Effector memory CD4-positive, alpha-beta T cell (primary cell): ENCODE measurements at regions not wholly inside any gene's neighbourhood (a gene's known extent, or its start where the extent isn't known, plus 50 kb on each side); places are given as distances from the start of the nearest gene placed in this dataset.

Experiments used
- DNase-seq, 3 donors: peaks; one replicate each; pipeline ENCODE4 v3.0.0-alpha.2; 2020
- H3K27ac ChIP-seq: 2 replicates; pipeline ENCODE4 v1.7.0; 2013; ENCODE audit warnings: mild to moderate bottlenecking, low read length, moderate library complexity; ENCODE audit not compliant: insufficient read depth, poor library complexity, severe bottlenecking
- H3K27me3 ChIP-seq: replicated peaks from 2 replicates; pipeline ENCODE4 v1.7.0; 2013; ENCODE audit warnings: mild to moderate bottlenecking, low read length; ENCODE audit not compliant: insufficient read depth, control insufficient read depth, poor library complexity, severe bottlenecking
- H3K36me3 ChIP-seq: 2 replicates; pipeline ENCODE4 v1.7.0; 2013; ENCODE audit warnings: mild to moderate bottlenecking, low read length, moderate library complexity; ENCODE audit not compliant: control insufficient read depth, insufficient read depth
- H3K4me1 ChIP-seq: 2 replicates; pipeline ENCODE4 v1.7.0; 2013; ENCODE audit warnings: low read length, mild to moderate bottlenecking; ENCODE audit not compliant: control insufficient read depth, insufficient read depth, poor library complexity, severe bottlenecking
- H3K4me3 ChIP-seq: 2 replicates; pipeline ENCODE4 v1.7.0; 2013; ENCODE audit warnings: low read length, low read depth, mild to moderate bottlenecking; ENCODE audit not compliant: insufficient read depth, poor library complexity, severe bottlenecking
- H3K9me3 ChIP-seq: 2 replicates; pipeline ENCODE4 v1.7.0; 2013; ENCODE audit warnings: mild to moderate bottlenecking, low read length, moderate library complexity; ENCODE audit not compliant: control insufficient read depth

- H3K9me3 ChIP-seq, result no peaks in the 10 kb centered on the region
- no peak overlapping the region for H3K27ac ChIP-seq
- H3K4me1 ChIP-seq, result no peaks in the 10 kb centered on the region
- no peak for DNase-seq
- H3K36me3 ChIP-seq, result no peaks in the 10 kb centered on the region
- H3K27me3 ChIP-seq, result peaks cover 3% of the 10 kb centered on the region
- H3K4me3 ChIP-seq, result no peak overlapping the region
Observed at GRCh38 chr10:23718946-23719345, 280.1 kb downstream of the OTUD1 start.

GRCh38 chr10:23723796-23724195, 284.9 kb downstream of the OTUD1 start:
- Histone ChIP-seq H3K36me3 (no peaks in the 10 kb centered on the region), H3K4me1 (no peaks in the 10 kb centered on the region), H3K27ac (no peak overlapping the region), H3K27me3 (no peaks in the 10 kb centered on the region), H3K4me3 (no peak overlapping the region), H3K9me3 (no peaks in the 10 kb centered on the region)
- no peak for DNase-seq

GRCh38 chr10:23725548-23725947, 286.7 kb downstream of the OTUD1 start:
- H3K36me3 ChIP-seq, result no peaks in the 10 kb centered on the region
- no peaks in the 10 kb centered on the region for H3K4me1 ChIP-seq
- no peak overlapping the region for H3K27ac ChIP-seq
- no peaks in the 10 kb centered on the region for H3K9me3 ChIP-seq
- no peaks in the 10 kb centered on the region for H3K27me3 ChIP-seq
- no peak for DNase-seq
- no peak overlapping the region for H3K4me3 ChIP-seq

- H3K36me3 ChIP-seq, result no peaks in the 10 kb centered on the region
- H3K27ac ChIP-seq, result no peak overlapping the region
- no peak overlapping the region for H3K4me3 ChIP-seq
- no peaks in the 10 kb centered on the region for H3K27me3 ChIP-seq
- no peaks in the 10 kb centered on the region for H3K4me1 ChIP-seq
- no peaks in the 10 kb centered on the region for H3K9me3 ChIP-seq
- DNase-seq, result no peak
Observed at GRCh38 chr10:23742368-23742767, 303.5 kb downstream of the OTUD1 start.

- Histone ChIP-seq H3K4me3 (no peak overlapping the region), H3K9me3 (no peaks in the 10 kb centered on the region)
Observed at GRCh38 chr10:23742807-23743206, 303.9 kb downstream of the OTUD1 start.

GRCh38 chr10:23754179-23754578, 315.3 kb downstream of the OTUD1 start:
- H3K9me3 ChIP-seq, result no peaks in the 10 kb centered on the region
- no peaks in the 10 kb centered on the region for H3K4me1 ChIP-seq
- H3K4me3 ChIP-seq, result no peak overlapping the region
- H3K27me3 ChIP-seq, result peaks cover 1% of the 10 kb centered on the region
- no peaks in the 10 kb centered on the region for H3K36me3 ChIP-seq
- no peak for DNase-seq
- no peak overlapping the region for H3K27ac ChIP-seq

More at GRCh38 chr10:23742807-23743206, 303.9 kb downstream of the OTUD1 start:
- Histone ChIP-seq H3K27ac (no peak overlapping the region), H3K4me1 (no peaks in the 10 kb centered on the region), H3K27me3 (no peaks in the 10 kb centered on the region), H3K36me3 (no peaks in the 10 kb centered on the region)
- DNase-seq, result no peak

- Histone ChIP-seq H3K27me3 (peaks cover 4% of the 10 kb centered on the region), H3K4me1 (no peaks in the 10 kb centered on the region), H3K27ac (no peak overlapping the region), H3K9me3 (no peaks in the 10 kb centered on the region), H3K36me3 (no peaks in the 10 kb centered on the region), H3K4me3 (no peak overlapping the region)
- no peak for DNase-seq
Observed at GRCh38 chr10:23754941-23755340, 316.1 kb downstream of the OTUD1 start.

GRCh38 chr10:23755556-23755955, 316.7 kb downstream of the OTUD1 start:
- DNase-seq, result no peak
- no peak overlapping the region for H3K27ac ChIP-seq
- no peaks in the 10 kb centered on the region for H3K4me1 ChIP-seq
- H3K4me3 ChIP-seq, result no peak overlapping the region
- no peaks in the 10 kb centered on the region for H3K36me3 ChIP-seq
- peaks cover 4% of the 10 kb centered on the region for H3K27me3 ChIP-seq
- no peaks in the 10 kb centered on the region for H3K9me3 ChIP-seq

- no peaks in the 10 kb centered on the region for H3K4me1 ChIP-seq
- H3K27me3 ChIP-seq, result no peaks in the 10 kb centered on the region
Observed at GRCh38 chr10:23768281-23768680, 329.4 kb downstream of the OTUD1 start.

GRCh38 chr10:23777153-23777552, 338.3 kb downstream of the OTUD1 start:
- no peaks in the 10 kb centered on the region for H3K27me3 ChIP-seq
- DNase-seq, result no peak
- H3K4me3 ChIP-seq, result no peak overlapping the region

More at GRCh38 chr10:23768281-23768680, 329.4 kb downstream of the OTUD1 start:
- DNase-seq, result no peak
- H3K4me3 ChIP-seq, result no peak overlapping the region
- no peaks in the 10 kb centered on the region for H3K36me3 ChIP-seq
- H3K27ac ChIP-seq, result no peak overlapping the region
- no peaks in the 10 kb centered on the region for H3K9me3 ChIP-seq

GRCh38 chr10:23779301-23779700, 340.4 kb downstream of the OTUD1 start:
- no peaks in the 10 kb centered on the region for H3K27me3 ChIP-seq
- no peak for DNase-seq
- no peaks in the 10 kb centered on the region for H3K4me1 ChIP-seq
- H3K27ac ChIP-seq, result no peak overlapping the region
- no peaks in the 10 kb centered on the region for H3K9me3 ChIP-seq
- H3K36me3 ChIP-seq, result no peaks in the 10 kb centered on the region
- H3K4me3 ChIP-seq, result no peak overlapping the region

More at GRCh38 chr10:23777153-23777552, 338.3 kb downstream of the OTUD1 start:
- no peaks in the 10 kb centered on the region for H3K36me3 ChIP-seq
- no peak overlapping the region for H3K27ac ChIP-seq
- H3K4me1 ChIP-seq, result no peaks in the 10 kb centered on the region
- H3K9me3 ChIP-seq, result no peaks in the 10 kb centered on the region
